OCI-LY7 (cell line): ENCODE measurements at regions not wholly inside any gene's neighbourhood (a gene's known extent, or its start where the extent isn't known, plus 50 kb on each side); places are given as distances from the start of the nearest gene placed in this dataset.

Source experiments
- BruUV-seq: library from RNA; stranded (reverse); fragments of 400-500 nt; replicated peaks from 2 replicates; lab custom pipeline; 2021; lab: Mats Ljungman, UMichigan
- CTCF ChIA-PET: fragments of 300-600 bp; sonication (Branson Sonifier 250); formaldehyde crosslinking; loops from one replicate; lab custom pipeline; 2022; ENCODE audit warnings: antibody characterized with exemption; ENCODE audit not compliant: unreplicated experiment; lab: Charles Lee
- POLR2A ChIA-PET: fragments of 300-600 bp; sonication (Branson Sonifier 250); formaldehyde crosslinking; loops from one replicate; lab custom pipeline; 2022; ENCODE audit warnings: antibody characterized with exemption; lab: Charles Lee
- DNase-seq: peaks from one replicate; pipeline ENCODE4 v3.0.0-alpha.2; 2015; ENCODE audit warnings: low spot score
- H2AFZ ChIP-seq: fragments of 200-600 bp; sonication (generic), shearing (Covaris generic); 2 replicates; pipeline ENCODE4 v1.6.1; 2014; ENCODE audit warnings: mild to moderate bottlenecking, antibody characterized with exemption, low read length, moderate library complexity
- H3K27ac ChIP-seq: fragments of 200-600 bp; sonication (generic); 2 replicates; pipeline ENCODE4 v1.5.1; 2014; ENCODE audit warnings: mixed run types, low read depth, mild to moderate bottlenecking, moderate library complexity, low read length, inconsistent platforms; ENCODE audit not compliant: poor library complexity, severe bottlenecking
- H3K36me3 ChIP-seq: fragments of 200-600 bp; sonication (generic); 2 replicates; pipeline ENCODE4 v1.6.1; 2014; ENCODE audit warnings: mild to moderate bottlenecking, antibody characterized with exemption, low read length, moderate library complexity, mixed read lengths; ENCODE audit not compliant: insufficient read depth
- H3K4me1 ChIP-seq: fragments of 200-600 bp; sonication (generic); 2 replicates; pipeline ENCODE4 v1.5.1; 2014; ENCODE audit warnings: mild to moderate bottlenecking, low read length; ENCODE audit not compliant: insufficient read depth, poor library complexity, severe bottlenecking
- H3K4me2 ChIP-seq: fragments of 200-600 bp; sonication (generic); 2 replicates; pipeline ENCODE4 v1.6.1; 2014; ENCODE audit warnings: mild to moderate bottlenecking, low read length
- H3K4me3 ChIP-seq: fragments of 200-600 bp; sonication (generic); 2 replicates; pipeline ENCODE4 v1.5.1; 2014; ENCODE audit warnings: mild to moderate bottlenecking, low read depth, low read length; ENCODE audit not compliant: poor library complexity, severe bottlenecking
- H3K79me2 ChIP-seq: fragments of 200-600 bp; sonication (generic); 2 replicates; pipeline ENCODE4 v1.6.1; 2016; ENCODE audit warnings: low read depth, mild to moderate bottlenecking, low read length, moderate library complexity, mixed read lengths; ENCODE audit not compliant: insufficient read depth
- H3K9me2 ChIP-seq: fragments of 200-600 bp; sonication (generic); 2 replicates; pipeline ENCODE4 v1.6.1; 2016; ENCODE audit warnings: mild to moderate bottlenecking, low read length, mixed read lengths; ENCODE audit not compliant: insufficient read depth
- H3K9me3 ChIP-seq: fragments of 200-600 bp; sonication (generic); 2 replicates; pipeline ENCODE4 v1.6.1; 2014; ENCODE audit warnings: mild to moderate bottlenecking, mixed run types, low read length, mixed read lengths
- H4K20me1 ChIP-seq: fragments of 200-600 bp; sonication (generic); 2 replicates; pipeline ENCODE4 v1.6.1; 2014; ENCODE audit warnings: mild to moderate bottlenecking, antibody characterized with exemption, low read length, moderate library complexity, mixed read lengths; ENCODE audit not compliant: insufficient read depth
- CTCF ChIP-seq: fragments of 200-600 bp; sonication (generic); conservative IDR thresholded peaks from 2 replicates; pipeline ENCODE4 v1.5.1; 2014; ENCODE audit warnings: mild to moderate bottlenecking, antibody characterized with exemption, low read length, moderate library complexity, mixed read lengths
- EZH2phosphoT487 ChIP-seq: fragments of 200-600 bp; sonication (generic); IDR thresholded peaks from 2 replicates; pipeline ENCODE4 v1.6.1; 2018; ENCODE audit warnings: low read depth, borderline replicate concordance, mild to moderate bottlenecking, mixed run types, antibody characterized with exemption, low read length, moderate library complexity, mixed read lengths
- intact Hi-C: fragments of 100-400 bp; cut with micrococcal nuclease; formaldehyde crosslinking; loops from one replicate; pipeline ENCODE4 v1.10.0; 2022; ENCODE audit not compliant: unreplicated experiment

- ChIA-PET CTCF (no interaction called here), POLR2A (interaction anchor here (0.6 kb wide), 1 partner anchor 52 kb away, joined by 9 read pairs; no protein-coding TSS in a partner anchor)
- intact Hi-C loops = no loop called here
- Histone ChIP-seq H2AFZ (no peak overlapping the region), H4K20me1 (no peaks in the 10 kb centered on the region), H3K9me3 (no peaks in the 10 kb centered on the region), H3K27ac (no peak overlapping the region), H3K4me1 (no peaks in the 10 kb centered on the region), H3K4me3 (no peak overlapping the region), H3K79me2 (no peaks in the 10 kb centered on the region), H3K36me3 (no peaks in the 10 kb centered on the region), H3K9me2 (no peaks in the 10 kb centered on the region), H3K4me2 (no peak overlapping the region)
- BruUV-seq = no TSS peak
- no peak for DNase-seq
- no peak for TF ChIP-seq CTCF
Measured at GRCh38 chr1:82540006-82540405, 739.3 kb downstream of the ADGRL2 start.

GRCh38 chr1:82538876-82539275 is 738.1 kb downstream of the ADGRL2 start:
- Histone ChIP-seq H3K9me2 (no peaks in the 10 kb centered on the region), H3K4me3 (no peak overlapping the region), H3K9me3 (no peaks in the 10 kb centered on the region), H2AFZ (no peak overlapping the region), H4K20me1 (no peaks in the 10 kb centered on the region), H3K4me1 (no peaks in the 10 kb centered on the region), H3K4me2 (no peak overlapping the region), H3K27ac (no peak overlapping the region), H3K79me2 (no peaks in the 10 kb centered on the region), H3K36me3 (no peaks in the 10 kb centered on the region)
- no peak for DNase-seq
- ChIA-PET CTCF (no interaction called here), POLR2A (no interaction called here)
- BruUV-seq = no TSS peak
- TF ChIP-seq EZH2phosphoT487 (no peak), CTCF (no peak)
- intact Hi-C loops = no loop called here

GRCh38 chr1:82534996-82535395 is 734.3 kb downstream of the ADGRL2 start:
- POLR2A ChIA-PET = no interaction called here
- no TSS peak for BruUV-seq
- no peaks in the 10 kb centered on the region for H3K4me1 ChIP-seq
- no peak for DNase-seq
- H3K27ac ChIP-seq = no peak overlapping the region
- no peak overlapping the region for H3K4me3 ChIP-seq
- no peak overlapping the region for H3K4me2 ChIP-seq
- no peak overlapping the region for H2AFZ ChIP-seq
- H4K20me1 ChIP-seq = no peaks in the 10 kb centered on the region
- H3K9me2 ChIP-seq = no peaks in the 10 kb centered on the region
- TF ChIP-seq CTCF (no peak), EZH2phosphoT487 (no peak)
- no peaks in the 10 kb centered on the region for H3K79me2 ChIP-seq
- CTCF ChIA-PET = no interaction called here
- H3K9me3 ChIP-seq = no peaks in the 10 kb centered on the region
- no peaks in the 10 kb centered on the region for H3K36me3 ChIP-seq
- intact Hi-C loops = no loop called here
